ENCODE measurements at regions not wholly inside any gene's neighbourhood (a gene's known extent, or its start where the extent isn't known, plus 50 kb on each side); places are given as distances from the start of the nearest gene placed in this dataset.

DNA sequence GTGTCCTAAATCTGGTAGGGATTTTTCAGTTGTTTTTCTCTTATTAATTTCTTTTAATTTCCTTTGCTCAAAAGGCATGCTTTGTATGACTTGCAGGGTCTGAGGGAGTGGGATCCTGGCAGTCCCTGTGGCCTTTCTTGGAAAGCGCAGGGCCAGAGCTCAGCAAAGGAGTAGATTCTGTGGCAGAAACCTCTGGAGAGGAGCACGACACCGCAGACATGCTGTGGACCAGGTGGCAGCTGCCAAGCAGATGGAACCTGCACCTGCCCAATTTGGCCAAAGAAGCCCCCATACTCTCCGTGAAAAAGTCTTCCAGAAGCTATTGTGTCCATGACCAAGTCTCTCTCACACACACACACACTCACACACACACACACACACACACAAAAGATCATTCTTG, 78.9 kb upstream of the FGF3 start:
- TF ChIP-seq GATA2 (IDR thresholded peaks at IDR 0.05; ENCODE audit: low read depth, low read length) (no peak), GATA3 (IDR thresholded peaks at IDR 0.05; ENCODE audit: low read depth, low read length) (no peak)
